ENCODE measurements at regions not wholly inside any gene's neighbourhood (a gene's known extent, or its start where the extent isn't known, plus 50 kb on each side); places are given as distances from the start of the nearest gene placed in this dataset.

DNA sequence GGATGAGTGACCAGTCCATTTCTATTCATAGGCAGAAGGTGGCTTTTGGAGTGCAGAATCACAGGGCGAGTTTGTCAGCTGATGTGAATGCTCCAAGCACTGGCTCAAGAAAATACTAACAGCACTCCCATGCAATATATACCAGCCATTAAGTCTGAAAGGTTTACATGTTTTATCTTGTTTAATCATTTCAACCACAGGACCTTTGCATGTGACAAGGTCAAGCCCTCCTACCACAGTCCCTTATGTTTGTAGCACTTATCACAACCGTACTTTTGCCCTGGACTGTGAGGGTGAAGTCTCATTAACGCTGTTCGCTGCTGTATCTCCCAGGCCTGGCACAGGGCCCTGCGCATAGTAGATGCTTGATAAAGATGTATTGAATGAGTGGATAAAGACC, 99.3 kb upstream of the PMEPA1 start:
- Histone ChIP-seq H3K27me3 (no peaks in the 10 kb centered on the region), H3K4me3 (no peak overlapping the region), H3K4me1 (no peaks in the 10 kb centered on the region), H3K36me3 (no peaks in the 10 kb centered on the region), H3K9me3 (no peaks in the 10 kb centered on the region), H3K9ac (ENCODE audit: low read depth in 2 of 2, low read length in 2 of 2) (no peak overlapping the region), H3K27ac (no peak overlapping the region)
- intact Hi-C loops (cut with DNase I): no loop called here
- DNase-seq: no peak
- TF ChIP-seq, protein P1, sequence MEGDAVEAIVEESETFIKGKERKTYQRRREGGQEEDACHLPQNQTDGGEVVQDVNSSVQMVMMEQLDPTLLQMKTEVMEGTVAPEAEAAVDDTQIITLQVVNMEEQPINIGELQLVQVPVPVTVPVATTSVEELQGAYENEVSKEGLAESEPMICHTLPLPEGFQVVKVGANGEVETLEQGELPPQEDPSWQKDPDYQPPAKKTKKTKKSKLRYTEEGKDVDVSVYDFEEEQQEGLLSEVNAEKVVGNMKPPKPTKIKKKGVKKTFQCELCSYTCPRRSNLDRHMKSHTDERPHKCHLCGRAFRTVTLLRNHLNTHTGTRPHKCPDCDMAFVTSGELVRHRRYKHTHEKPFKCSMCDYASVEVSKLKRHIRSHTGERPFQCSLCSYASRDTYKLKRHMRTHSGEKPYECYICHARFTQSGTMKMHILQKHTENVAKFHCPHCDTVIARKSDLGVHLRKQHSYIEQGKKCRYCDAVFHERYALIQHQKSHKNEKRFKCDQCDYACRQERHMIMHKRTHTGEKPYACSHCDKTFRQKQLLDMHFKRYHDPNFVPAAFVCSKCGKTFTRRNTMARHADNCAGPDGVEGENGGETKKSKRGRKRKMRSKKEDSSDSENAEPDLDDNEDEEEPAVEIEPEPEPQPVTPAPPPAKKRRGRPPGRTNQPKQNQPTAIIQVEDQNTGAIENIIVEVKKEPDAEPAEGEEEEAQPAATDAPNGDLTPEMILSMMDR (IDR thresholded peaks at IDR 0.05): no peak

DNA sequence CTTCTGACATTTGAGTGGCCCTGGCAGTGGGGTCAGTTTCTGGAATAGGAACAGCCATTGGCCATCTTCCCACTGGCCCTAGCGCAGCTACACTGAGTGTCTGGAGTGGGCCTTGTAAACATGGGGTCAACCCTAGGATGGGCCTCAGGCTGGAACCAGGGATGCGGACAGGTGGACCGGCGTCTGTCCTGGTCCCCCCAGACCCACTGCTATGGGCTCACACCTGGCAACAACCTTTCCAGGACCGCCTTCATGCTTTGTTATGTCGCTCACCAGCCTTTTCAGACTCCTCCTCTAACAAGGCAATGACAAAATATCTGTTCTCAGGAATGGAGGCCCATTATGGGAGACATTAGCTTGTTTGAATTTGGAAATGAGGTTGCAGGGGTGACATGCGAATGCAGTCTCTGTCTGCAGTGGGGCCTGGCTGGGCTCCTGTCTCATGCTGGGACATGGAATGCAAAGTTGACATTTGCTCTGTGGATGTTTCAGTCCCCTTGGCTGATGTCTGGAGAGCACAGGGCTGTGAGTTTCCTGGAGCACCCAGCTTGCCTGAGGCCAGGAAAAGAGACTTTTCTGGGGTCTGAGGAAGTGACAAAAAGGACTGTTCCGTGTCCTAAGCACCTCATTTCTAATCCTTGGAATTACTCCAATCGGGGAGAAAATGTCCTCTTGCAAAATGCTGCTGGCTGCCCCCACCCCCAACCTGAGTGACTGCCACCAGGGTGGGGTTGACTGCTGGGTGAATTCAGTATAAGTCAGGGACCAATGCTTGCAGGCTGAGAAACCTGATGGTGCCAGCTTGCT, 98.7 kb upstream of the PMEPA1 start:
- TF ChIP-seq, protein P1 (IDR thresholded peaks at IDR 0.05): no peak
- Histone ChIP-seq H3K4me1 (no peaks in the 10 kb centered on the region), H3K36me3 (no peaks in the 10 kb centered on the region), H3K27ac (no peak overlapping the region), H3K27me3 (no peaks in the 10 kb centered on the region), H3K4me3 (no peak overlapping the region), H3K9ac (ENCODE audit: low read depth in 2 of 2, low read length in 2 of 2) (no peak overlapping the region), H3K9me3 (no peaks in the 10 kb centered on the region)
- intact Hi-C loops (cut with DNase I): no loop called here
- DNase-seq: no peak

DNA sequence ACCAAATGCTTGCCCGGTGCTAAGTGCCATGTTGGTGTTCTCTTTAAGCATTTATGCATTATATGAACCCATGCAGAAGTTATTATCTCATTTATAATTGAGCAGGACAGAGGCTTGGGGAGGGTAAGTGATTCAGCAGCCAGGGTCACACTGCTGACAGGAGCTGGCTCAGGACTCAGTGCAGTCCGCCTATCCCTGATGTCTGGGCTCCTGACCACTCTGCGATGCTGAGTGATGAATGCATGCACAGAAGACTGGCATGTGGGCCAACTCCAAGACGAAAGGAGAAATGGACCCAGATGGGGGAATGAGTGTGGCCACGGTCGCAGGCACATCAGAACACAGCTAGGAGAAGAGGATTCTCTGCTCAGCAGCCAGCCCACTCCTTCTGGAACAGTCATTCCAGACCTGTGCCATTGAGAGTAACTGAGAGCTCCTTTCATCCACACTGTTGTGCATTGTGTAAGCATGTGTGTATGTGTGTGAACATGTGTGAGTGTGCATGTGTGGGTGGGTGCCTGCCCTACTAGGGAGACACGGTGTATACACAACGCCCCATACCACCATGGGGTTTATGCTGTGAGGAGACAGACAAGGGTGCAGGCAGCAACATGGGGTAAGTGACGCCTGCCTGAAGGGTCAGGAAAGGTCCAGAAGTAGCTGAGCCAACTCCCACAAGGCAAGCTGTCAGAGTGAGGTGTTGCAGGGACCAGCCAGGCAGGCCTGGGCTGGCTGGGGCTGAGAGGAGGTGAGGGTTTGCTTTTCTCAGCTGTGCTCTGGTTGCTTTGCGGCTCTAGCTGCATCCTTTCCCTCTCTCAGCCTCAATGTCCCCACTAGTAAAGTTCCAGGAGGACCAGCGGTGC, 97.8 kb upstream of the PMEPA1 start:
- intact Hi-C loops (cut with DNase I): no loop called here
- no peak for DNase-seq
- no peak overlapping the region for H3K4me3 ChIP-seq
- H3K27ac ChIP-seq: no peak overlapping the region
- TF ChIP-seq, protein P1 (IDR thresholded peaks at IDR 0.05): no peak
- H3K9me3 ChIP-seq: no peaks in the 10 kb centered on the region
- H3K27me3 ChIP-seq: no peaks in the 10 kb centered on the region
- H3K9ac ChIP-seq (ENCODE audit: low read depth in 2 of 2, low read length in 2 of 2): no peak overlapping the region
- H3K36me3 ChIP-seq: no peaks in the 10 kb centered on the region
- no peaks in the 10 kb centered on the region for H3K4me1 ChIP-seq

DNA sequence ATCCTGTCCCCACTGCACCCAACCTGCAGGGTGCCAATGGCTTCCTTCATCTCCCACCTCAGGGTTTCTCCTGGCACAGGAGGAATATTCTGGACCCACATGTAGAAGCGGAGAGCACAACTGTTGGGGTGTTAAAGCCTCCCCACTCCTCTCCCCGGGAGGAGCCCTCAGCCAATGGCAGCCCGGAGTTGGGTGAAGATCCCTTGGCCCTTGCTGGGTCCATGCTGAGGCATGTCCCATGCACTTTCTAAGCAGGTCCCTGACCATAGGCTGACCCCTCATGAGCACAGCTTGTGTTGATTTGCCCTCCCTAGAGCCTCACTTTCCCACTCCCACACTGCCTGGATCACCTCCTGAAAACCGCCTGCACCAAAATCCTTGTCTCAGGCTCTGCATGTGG, 97.2 kb upstream of the PMEPA1 start:
- TF ChIP-seq, protein P1 (IDR thresholded peaks at IDR 0.05): no peak
- Histone ChIP-seq H3K36me3 (no peaks in the 10 kb centered on the region), H3K27ac (no peak overlapping the region), H3K4me3 (no peak overlapping the region), H3K9ac (ENCODE audit: low read depth in 2 of 2, low read length in 2 of 2) (no peak overlapping the region), H3K27me3 (no peaks in the 10 kb centered on the region), H3K9me3 (no peaks in the 10 kb centered on the region), H3K4me1 (no peaks in the 10 kb centered on the region)
- intact Hi-C loops (cut with DNase I): no loop called here
- no peak for DNase-seq

DNA sequence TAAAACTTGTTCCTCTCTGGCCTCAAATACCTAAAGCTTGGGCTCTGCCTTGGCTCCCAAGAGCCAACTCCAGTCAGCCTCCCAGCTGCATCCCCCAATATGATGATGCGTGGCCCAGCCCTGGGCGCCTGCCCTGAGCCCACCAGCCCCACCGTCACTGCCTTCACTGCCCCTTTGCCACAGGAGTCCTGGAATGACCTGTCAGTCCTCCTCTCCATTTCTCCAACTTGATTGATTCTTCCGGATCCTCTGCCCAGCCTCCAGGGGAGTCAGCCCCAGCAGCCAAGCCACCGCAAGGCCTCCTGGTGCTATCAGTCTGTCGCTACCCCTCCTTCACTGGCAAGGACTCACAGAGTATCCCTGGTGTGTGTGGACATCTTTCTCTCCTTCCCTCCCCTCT, 96.7 kb upstream of the PMEPA1 start:
- H3K9ac ChIP-seq (ENCODE audit: low read depth in 2 of 2, low read length in 2 of 2): no peak overlapping the region
- intact Hi-C loops (cut with DNase I): no loop called here
- no peaks in the 10 kb centered on the region for H3K27me3 ChIP-seq
- no peaks in the 10 kb centered on the region for H3K36me3 ChIP-seq
- no peak overlapping the region for H3K27ac ChIP-seq
- H3K4me3 ChIP-seq: no peak overlapping the region
- H3K9me3 ChIP-seq: no peaks in the 10 kb centered on the region
- TF ChIP-seq, protein P1 (IDR thresholded peaks at IDR 0.05): no peak
- no peak for DNase-seq
- no peaks in the 10 kb centered on the region for H3K4me1 ChIP-seq
